GM19023 (cell line): ENCODE measurements at regions not wholly inside any gene's neighbourhood (a gene's known extent, or its start where the extent isn't known, plus 50 kb on each side); places are given as distances from the start of the nearest gene placed in this dataset.
"Not testable (repeated sequence)": the region's sequence is repeated elsewhere in the genome, so short reads cannot be mapped to it uniquely, and the experiment has no call there.

Experiments
- ATAC-seq: cut with Tn5 transposase; IDR thresholded peaks from one replicate; pipeline ENCODE4 v1.9.1; 2021; ENCODE audit warnings: mild to moderate bottlenecking, moderate library complexity; ENCODE audit not compliant: unreplicated experiment

- ATAC-seq = not testable (repeated sequence)
Measured at GRCh38 chr1:121095014-121095413, 89.1 kb downstream of the FAM72B start.

DNA sequence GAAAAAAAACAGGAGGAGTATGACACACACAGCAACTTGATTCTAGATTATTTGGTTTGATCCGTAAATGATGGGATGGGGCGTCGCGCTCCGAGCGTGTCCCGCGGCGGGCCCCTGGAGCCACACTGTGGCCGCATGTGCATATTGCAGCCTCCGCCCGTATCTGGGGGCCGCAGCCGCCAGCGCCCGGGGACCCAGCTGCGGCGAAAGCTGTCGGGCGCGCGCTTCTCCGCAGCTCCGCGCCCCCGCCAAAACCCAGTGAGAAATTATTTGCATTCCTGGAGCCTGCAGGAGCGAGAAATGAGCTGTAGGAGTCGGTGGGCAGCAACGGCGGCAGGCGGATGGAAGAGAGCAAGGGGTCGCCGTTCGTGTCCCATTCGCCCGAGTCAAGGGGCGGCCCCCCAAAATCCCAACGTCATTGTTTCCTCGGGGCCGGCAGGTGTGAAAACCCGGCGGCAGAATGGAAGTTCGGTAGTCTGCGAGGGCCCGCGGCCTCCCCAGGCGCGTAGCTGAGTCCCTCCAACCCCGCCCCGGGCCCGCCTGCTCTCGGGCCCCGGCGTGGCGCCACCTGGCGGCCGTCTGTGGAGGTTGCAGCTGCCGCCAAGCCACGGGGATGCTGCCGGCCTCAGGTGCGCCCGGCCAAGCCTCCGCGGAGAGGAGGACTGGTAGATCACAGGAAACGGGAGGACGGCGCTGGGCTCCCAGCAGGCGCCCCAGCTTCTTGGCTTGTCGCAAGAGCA lies 86.8 kb downstream of the FAM72B start:
- ATAC-seq = peak; percentile 97

DNA sequence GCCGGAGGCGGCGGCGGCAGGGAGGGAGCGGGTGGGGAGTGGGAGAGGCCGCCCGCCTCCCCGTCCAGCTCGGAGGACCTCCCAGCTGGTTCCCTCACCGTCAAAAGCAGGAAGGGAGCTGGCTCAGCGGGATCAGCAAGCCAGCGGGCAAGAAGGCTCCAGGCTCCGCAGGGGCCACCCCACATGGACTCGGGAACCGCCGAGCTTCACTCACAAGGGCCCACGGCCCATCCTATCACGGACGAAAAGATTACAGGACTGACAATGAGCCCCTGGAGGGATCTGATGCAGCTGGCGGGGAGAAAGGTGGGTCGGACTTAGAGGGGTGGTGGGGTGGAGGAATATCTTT lies 86.3 kb downstream of the FAM72B start:
- peak; percentile 9 for ATAC-seq

DNA sequence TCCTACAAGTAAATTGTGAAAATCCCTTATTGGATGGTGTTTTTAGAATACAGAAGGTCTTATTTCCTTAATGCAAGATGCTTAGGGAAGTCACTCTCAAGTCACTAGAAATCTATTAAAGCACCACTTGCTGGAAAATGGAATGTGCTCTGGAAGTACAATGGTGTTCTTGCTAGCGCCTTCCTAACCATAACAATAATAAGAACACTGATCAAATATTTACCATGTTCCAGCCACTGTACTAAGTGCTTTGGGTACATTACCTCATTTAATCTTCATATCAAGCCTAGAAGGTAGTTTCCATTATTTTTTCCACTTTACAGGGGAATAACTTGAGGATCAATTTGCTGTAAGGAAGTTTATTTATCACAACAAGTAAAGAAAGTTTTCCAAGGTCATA lies 75.1 kb downstream of the FAM72B start:
- ATAC-seq = not testable (repeated sequence)

DNA sequence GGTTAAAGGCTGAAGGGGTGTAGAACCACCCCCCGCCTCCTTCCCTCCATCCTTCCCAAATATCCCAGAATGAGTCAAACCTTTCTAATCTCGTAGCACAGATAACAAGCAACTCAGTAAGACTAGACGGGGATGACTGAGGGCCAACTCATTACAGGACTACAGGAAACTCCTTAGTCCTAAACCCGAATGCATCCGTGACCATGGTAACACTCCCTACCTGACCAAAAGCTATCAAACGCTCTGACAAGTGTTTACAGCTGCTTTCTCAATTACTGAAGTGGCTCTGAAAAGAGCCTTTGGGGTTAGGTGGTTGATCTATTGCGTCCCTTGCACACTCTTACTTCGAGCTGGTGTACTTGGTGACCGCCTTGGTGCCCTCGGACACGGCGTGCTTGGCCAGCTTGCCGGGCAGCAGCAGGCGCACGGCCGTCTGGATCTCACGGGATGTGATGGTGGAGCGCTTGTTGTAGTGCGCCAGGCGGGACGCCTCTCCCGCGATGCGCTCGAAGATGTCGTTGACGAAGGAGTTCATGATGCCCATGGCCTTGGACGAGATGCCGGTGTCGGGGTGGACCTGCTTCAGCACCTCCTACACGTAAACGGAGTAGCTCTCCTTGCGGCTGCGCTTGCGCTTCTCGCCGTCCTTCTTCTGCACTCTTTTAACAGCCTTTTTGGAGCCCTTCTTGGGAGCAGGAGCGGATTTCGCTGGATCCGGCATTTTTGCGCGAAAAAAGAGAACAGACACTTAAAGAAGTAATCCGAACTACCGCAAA lies 67.4 kb downstream of the FAM72B start:
- ATAC-seq = not testable (repeated sequence)

DNA sequence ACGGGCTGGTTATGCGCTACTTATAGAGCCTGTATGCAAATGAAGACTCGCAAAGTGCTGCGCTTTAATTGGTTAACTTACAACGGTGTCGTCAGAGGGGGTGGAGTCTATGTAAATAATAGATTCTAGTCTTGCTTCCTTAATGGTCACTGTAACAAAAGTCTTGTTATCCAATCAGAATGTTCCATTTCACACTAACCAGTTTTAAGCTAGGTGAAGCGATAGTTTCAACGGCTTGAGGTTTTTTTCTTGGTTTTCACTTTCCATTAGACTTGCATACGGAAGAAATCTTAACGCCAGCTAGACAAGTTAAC lies 66.9 kb downstream of the FAM72B start:
- ATAC-seq = not testable (repeated sequence)

- ATAC-seq = not testable (repeated sequence)
Measured at GRCh38 chr1:121117622-121118479, 66.3 kb downstream of the FAM72B start.
